Loucy (cell line): ENCODE measurements at regions not wholly inside any gene's neighbourhood (a gene's known extent, or its start where the extent isn't known, plus 50 kb on each side); places are given as distances from the start of the nearest gene placed in this dataset.

Experiments used
- H2AFZ ChIP-seq: fragments of 200-600 bp; sonication (generic); 2 replicates; pipeline ENCODE4 v1.6.0; 2016; ENCODE audit warnings: antibody characterized with exemption, mild to moderate bottlenecking, low read length, moderate library complexity
- H3F3A ChIP-seq: fragments of 200-600 bp; 2 replicates; pipeline ENCODE4 v1.6.0; 2016; ENCODE audit warnings: antibody characterized with exemption, low read depth, mild to moderate bottlenecking
- H3K27me3 ChIP-seq: fragments of 200-600 bp; sonication (generic); 2 replicates; pipeline ENCODE4 v1.6.1; 2014; ENCODE audit warnings: low read length, mild to moderate bottlenecking; ENCODE audit not compliant: insufficient read depth, poor library complexity, severe bottlenecking
- H3K36me3 ChIP-seq: fragments of 200-600 bp; sonication (generic); 2 replicates; pipeline ENCODE4 v1.6.1; 2016; ENCODE audit warnings: low read length; ENCODE audit not compliant: insufficient read depth
- H3K4me1 ChIP-seq: fragments of 200-600 bp; sonication (generic); 2 replicates; pipeline ENCODE4 v1.5.1; 2014; ENCODE audit warnings: low read length, mild to moderate bottlenecking; ENCODE audit not compliant: insufficient read depth, poor library complexity, severe bottlenecking
- H3K4me2 ChIP-seq: fragments of 200-600 bp; sonication (generic); 2 replicates; pipeline ENCODE4 v1.6.0; 2014; ENCODE audit warnings: antibody characterized with exemption, low read length, low read depth, mild to moderate bottlenecking; ENCODE audit not compliant: poor library complexity, severe bottlenecking
- H3K4me3 ChIP-seq: fragments of 200-600 bp; sonication (generic); 2 replicates; pipeline ENCODE4 v1.5.1; 2014; ENCODE audit warnings: low read length, mild to moderate bottlenecking, mixed read lengths; ENCODE audit not compliant: poor library complexity, severe bottlenecking
- H3K79me2 ChIP-seq: fragments of 200-600 bp; sonication (generic); 2 replicates; pipeline ENCODE4 v1.6.1; 2014; ENCODE audit warnings: low read length; ENCODE audit not compliant: insufficient read depth
- H3K9ac ChIP-seq: fragments of 200-600 bp; sonication (generic); 2 replicates; pipeline ENCODE4 v1.6.0; 2014; ENCODE audit warnings: mild to moderate bottlenecking, low read depth, low read length, moderate library complexity; ENCODE audit not compliant: poor library complexity, severe bottlenecking
- H3K9me2 ChIP-seq: fragments of 200-600 bp; sonication (generic); replicated peaks from 2 replicates; pipeline ENCODE4 v1.6.1; 2016; ENCODE audit warnings: low read depth, low read length, mixed read lengths
- H3K9me3 ChIP-seq: fragments of 200-600 bp; sonication (generic); 2 replicates; pipeline ENCODE4 v1.6.1; 2014; ENCODE audit warnings: mild to moderate bottlenecking, antibody characterized with exemption, low read length, low read depth; ENCODE audit not compliant: insufficient read depth
- H4K20me1 ChIP-seq: fragments of 200-600 bp; sonication (generic); 2 replicates; pipeline ENCODE4 v1.6.0; 2014; ENCODE audit warnings: antibody characterized with exemption, low read length, mild to moderate bottlenecking; ENCODE audit not compliant: insufficient read depth, poor library complexity, severe bottlenecking
- CTCF ChIP-seq: fragments of 200-600 bp; sonication (generic); conservative IDR thresholded peaks from 2 replicates; pipeline ENCODE4 v1.5.1; 2014; ENCODE audit warnings: mild to moderate bottlenecking, antibody characterized with exemption, low read length
- EZH2phosphoT487 ChIP-seq: fragments of 200-600 bp; IDR thresholded peaks from 2 replicates; pipeline ENCODE4 v1.6.1; 2018; ENCODE audit warnings: antibody characterized with exemption, mild to moderate bottlenecking, moderate library complexity, borderline replicate concordance

DNA sequence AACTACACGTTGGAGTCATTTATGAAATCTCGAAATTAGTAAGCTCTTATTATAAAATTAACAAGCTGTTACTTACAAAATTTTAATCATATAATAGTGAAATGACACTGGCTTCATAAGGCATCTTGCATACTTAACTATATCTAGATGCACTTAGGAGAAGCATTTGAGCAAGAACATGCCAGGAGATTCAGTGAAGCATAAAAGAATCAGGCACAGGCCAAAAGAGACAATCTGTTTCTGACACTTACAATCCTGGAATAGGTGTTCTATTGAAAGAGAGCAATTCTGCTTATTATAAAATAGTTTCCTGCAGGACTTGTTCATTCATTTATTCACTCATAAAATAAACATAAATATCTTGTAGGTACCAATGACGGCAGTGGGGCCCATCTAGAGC lies 1152.2 kb upstream of the CDH6 start:
- Histone ChIP-seq H2AFZ (no peak overlapping the region), H3K9ac (no peak overlapping the region), H3K9me2 (no peaks in the 10 kb centered on the region), H3K4me2 (no peak overlapping the region), H3K9me3 (no peaks in the 10 kb centered on the region), H3K4me1 (no peaks in the 10 kb centered on the region), H3K27me3 (no peaks in the 10 kb centered on the region), H3K36me3 (no peaks in the 10 kb centered on the region), H3F3A (no peaks in the 10 kb centered on the region), H4K20me1 (no peaks in the 10 kb centered on the region), H3K4me3 (no peak overlapping the region), H3K79me2 (no peaks in the 10 kb centered on the region)
- no peak for TF ChIP-seq CTCF
- TF ChIP-seq EZH2phosphoT487: no peak

- Histone ChIP-seq H3K79me2 (no peaks in the 10 kb centered on the region), H2AFZ (no peak overlapping the region), H3K4me2 (no peak overlapping the region), H3K27me3 (no peaks in the 10 kb centered on the region), H4K20me1 (no peaks in the 10 kb centered on the region), H3K9ac (no peak overlapping the region), H3K9me2 (no peaks in the 10 kb centered on the region), H3K9me3 (no peaks in the 10 kb centered on the region), H3K4me3 (no peak overlapping the region), H3K4me1 (no peaks in the 10 kb centered on the region), H3K36me3 (no peaks in the 10 kb centered on the region), H3F3A (no peaks in the 10 kb centered on the region)
- TF ChIP-seq EZH2phosphoT487 (no peak), CTCF (peak; percentile 85)
These were observed 1152.9 kb upstream of the CDH6 start for GRCh38 chr5:30040488-30041118.

DNA sequence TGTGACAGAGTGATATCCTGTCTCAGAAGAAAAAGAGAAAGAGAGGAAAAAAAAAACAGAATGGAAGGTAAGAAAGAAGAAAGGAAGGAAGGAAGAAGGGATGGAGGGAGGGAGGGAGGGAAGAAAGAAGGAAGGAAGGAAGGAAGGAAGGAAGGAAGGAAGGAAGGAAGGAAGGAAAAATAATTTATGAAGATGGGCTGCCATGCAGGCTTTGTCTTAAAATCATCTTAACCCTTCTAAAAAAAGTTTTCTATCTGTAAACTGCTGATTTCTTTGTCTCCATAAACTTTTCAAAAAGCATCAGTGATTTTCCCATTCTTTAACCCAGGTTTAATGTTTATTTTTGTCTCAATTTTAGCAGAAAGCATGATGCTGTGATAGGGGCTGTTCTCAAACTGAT lies 1154.1 kb upstream of the CDH6 start:
- no peaks in the 10 kb centered on the region for H3F3A ChIP-seq
- H3K4me2 ChIP-seq: no peak overlapping the region
- H3K9ac ChIP-seq: no peak overlapping the region
- TF ChIP-seq EZH2phosphoT487 (no peak), CTCF (no peak)
- H3K9me3 ChIP-seq: no peaks in the 10 kb centered on the region
- H3K27me3 ChIP-seq: no peaks in the 10 kb centered on the region
- no peaks in the 10 kb centered on the region for H3K4me1 ChIP-seq
- H2AFZ ChIP-seq: no peak overlapping the region
- no peaks in the 10 kb centered on the region for H3K36me3 ChIP-seq
- no peaks in the 10 kb centered on the region for H3K9me2 ChIP-seq
- H4K20me1 ChIP-seq: no peaks in the 10 kb centered on the region
- H3K4me3 ChIP-seq: no peak overlapping the region
- no peaks in the 10 kb centered on the region for H3K79me2 ChIP-seq
